SK-N-SH (cell line): ENCODE measurements at regions not wholly inside any gene's neighbourhood (a gene's known extent, or its start where the extent isn't known, plus 50 kb on each side); places are given as distances from the start of the nearest gene placed in this dataset.

Experiments
- CTCF ChIA-PET: fragments of 300-600, 350-600 bp; formaldehyde crosslinking; extraction: SDS; loops from one replicate; lab custom pipeline; 2021; lab: Yijun Ruan, JAX
- POLR2A ChIA-PET: fragments of 350-600 bp; sonication (Branson Sonifier 250); formaldehyde crosslinking; extraction: SDS; loops from one replicate; lab custom pipeline; 2020; ENCODE audit warnings: antibody characterized with exemption, inconsistent platforms; lab: Yijun Ruan, JAX
- DNase-seq: peaks from one replicate; pipeline ENCODE4 v3.0.0; 2012
- H2AFZ ChIP-seq: fragments of 200-600 bp; sonication (generic); 2 replicates; pipeline ENCODE4 v1.8.1; 2016; ENCODE audit warnings: antibody characterized with exemption, mild to moderate bottlenecking, low read depth
- H3F3A ChIP-seq: fragments of 200-600 bp; sonication (generic); replicated peaks from 2 replicates; pipeline ENCODE3; 2016; ENCODE audit warnings: antibody characterized with exemption, mild to moderate bottlenecking; ENCODE audit not compliant: insufficient read depth
- H3K27ac ChIP-seq, 2 experiments: fragments of 200-500 bp in 1 of 2; fragments of 200-600 bp in 1 of 2; sonication (Bioruptor generic) in 1 of 2; sonication (generic), shearing (Covaris generic) in 1 of 2; 2 replicates each; pipeline versions ENCODE4 v1.5.1 to v1.6.1; 2014 to 2016; ENCODE audit warnings: low read depth in 2 of 2, inconsistent platforms in 1 of 2, low read length in 1 of 2, mild to moderate bottlenecking in 1 of 2, mixed read lengths in 1 of 2
- H3K27me3 ChIP-seq: fragments of 200-600 bp; sonication (generic), shearing (Covaris generic); 2 replicates; pipeline ENCODE4 v1.6.1; 2016; ENCODE audit warnings: mixed run types; ENCODE audit not compliant: insufficient read depth
- H3K36me3 ChIP-seq, 2 experiments: fragments of 200-500 bp in 1 of 2; fragments of 200-600 bp in 1 of 2; sonication (Bioruptor generic) in 1 of 2; sonication (generic) in 1 of 2; replicated peaks in 1 of 2; 2 replicates each; pipeline versions ENCODE3 to v1.5.1; 2014 to 2016; ENCODE audit warnings: low read length in 1 of 2, mild to moderate bottlenecking in 1 of 2; ENCODE audit not compliant: insufficient read depth in 2 of 2, control insufficient read depth in 1 of 2
- H3K4me1 ChIP-seq, 2 experiments: fragments of 200-500 bp in 1 of 2; fragments of 200-600 bp in 1 of 2; sonication (Bioruptor generic) in 1 of 2; sonication (generic), shearing (Covaris generic) in 1 of 2; 2 replicates each; pipeline versions ENCODE4 v1.5.1 to v1.6.1; 2014 to 2016; ENCODE audit warnings: low read depth in 1 of 2, low read length in 1 of 2, mixed run types in 1 of 2; ENCODE audit not compliant: insufficient read depth in 2 of 2, control insufficient read depth in 1 of 2
- H3K4me2 ChIP-seq: fragments of 200-600 bp; sonication (generic), shearing (Covaris generic); 2 replicates; pipeline ENCODE4 v1.6.1; 2017; ENCODE audit warnings: mixed run types
- H3K4me3 ChIP-seq, 2 experiments: fragments of 200-500 bp in 1 of 2; fragments of 200-600 bp in 1 of 2; sonication (Bioruptor generic) in 1 of 2; sonication (generic), shearing (Covaris generic) in 1 of 2; 2 replicates each; pipeline versions ENCODE4 v1.5.1 to v1.8.1; 2014 to 2016; ENCODE audit warnings: low read depth in 2 of 2, inconsistent platforms in 1 of 2, low read length in 1 of 2, mild to moderate bottlenecking in 1 of 2, mixed read lengths in 1 of 2, moderate library complexity in 1 of 2
- H3K79me2 ChIP-seq: fragments of 200-600 bp; sonication (generic); 2 replicates; pipeline ENCODE4 v1.8.1; 2017; ENCODE audit warnings: mild to moderate bottlenecking; ENCODE audit not compliant: insufficient read depth
- H3K9ac ChIP-seq: fragments of 200-600 bp; sonication (generic); 2 replicates; pipeline ENCODE4 v1.6.1; 2017; ENCODE audit warnings: mixed run types
- H3K9me2 ChIP-seq: fragments of 200-600 bp; sonication (generic); 2 replicates; pipeline ENCODE4 v1.6.1; 2017; ENCODE audit warnings: mixed run types
- H3K9me3 ChIP-seq: fragments of 200-600 bp; sonication (generic); 2 replicates; pipeline ENCODE4 v1.6.1; 2017; ENCODE audit warnings: mixed run types, mild to moderate bottlenecking, moderate library complexity
- H4K20me1 ChIP-seq: fragments of 200-600 bp; sonication (generic); 2 replicates; pipeline ENCODE4 v1.6.1; 2017; ENCODE audit warnings: mild to moderate bottlenecking, mixed run types; ENCODE audit not compliant: insufficient read depth
- ELF1 ChIP-seq: IDR thresholded peaks from 2 replicates; pipeline ENCODE4 v1.4.0; 2012
- EP300 ChIP-seq, 2 experiments: IDR thresholded peaks; 2 replicates each; pipeline versions ENCODE4 v1.4.0 to v1.6.1; 2012; ENCODE audit warnings: borderline replicate concordance in 1 of 2, low read depth in 1 of 2, low read length in 1 of 2
- EZH2phosphoT487 ChIP-seq: fragments of 200-600 bp; sonication (generic); IDR thresholded peaks from 2 replicates; pipeline ENCODE4 v1.6.1; 2017; ENCODE audit warnings: low read depth, mixed run types, mild to moderate bottlenecking, antibody characterized with exemption, moderate library complexity, borderline replicate concordance
- FOXM1 ChIP-seq: IDR thresholded peaks from 2 replicates; pipeline ENCODE4 v1.4.0; 2012; ENCODE audit warnings: low read depth, mild to moderate bottlenecking
- GABPA ChIP-seq: IDR thresholded peaks from 2 replicates; pipeline ENCODE4 v1.4.0; 2012; ENCODE audit warnings: low read depth, mild to moderate bottlenecking
- MEF2A ChIP-seq: IDR thresholded peaks from 2 replicates; pipeline ENCODE4 v1.4.0; 2012; ENCODE audit warnings: low read depth, borderline replicate concordance
- RAD21 ChIP-seq: IDR thresholded peaks from 2 replicates; pipeline ENCODE4 v1.6.1; 2012; ENCODE audit warnings: mild to moderate bottlenecking, low read length
- RXRA ChIP-seq: IDR thresholded peaks from 2 replicates; pipeline ENCODE4 v1.4.0; 2012; ENCODE audit warnings: low read depth, mild to moderate bottlenecking, borderline replicate concordance
- SMC3 ChIP-seq: IDR thresholded peaks from 2 replicates; pipeline ENCODE4 v1.6.1; 2012; ENCODE audit warnings: low read depth, low read length, improper control_type of control experiment
- TEAD4 ChIP-seq: IDR thresholded peaks from 2 replicates; pipeline ENCODE4 v1.4.0; 2012; ENCODE audit warnings: mild to moderate bottlenecking, borderline replicate concordance; ENCODE audit not compliant: insufficient read depth
- USF1 ChIP-seq: IDR thresholded peaks from 2 replicates; pipeline ENCODE4 v1.4.0; 2012; ENCODE audit warnings: low read depth, borderline replicate concordance
- ZBTB33 ChIP-seq: IDR thresholded peaks from 2 replicates; pipeline ENCODE4 v1.4.0; 2012; ENCODE audit warnings: low read depth, borderline replicate concordance
- WGBS: methylation state at CpG from one replicate; pipeline ENCODE4 v1.1.6; 2017; ENCODE audit warnings: low lambda C conversion rate; 5-methylcytosine and 5-hydroxymethylcytosine counted together
- TF ChIP-seq, protein P1 (sequence below): fragments of 150-350 bp; IDR thresholded peaks from 2 replicates; pipeline ENCODE4 v1.6.1; 2016; ENCODE audit warnings: mild to moderate bottlenecking, low read depth, low read length
- TF ChIP-seq, protein P2 (sequence below): IDR thresholded peaks from 2 replicates; pipeline ENCODE4 v1.6.1; 2012; ENCODE audit warnings: mild to moderate bottlenecking, low read depth, low read length, moderate library complexity

DNA sequence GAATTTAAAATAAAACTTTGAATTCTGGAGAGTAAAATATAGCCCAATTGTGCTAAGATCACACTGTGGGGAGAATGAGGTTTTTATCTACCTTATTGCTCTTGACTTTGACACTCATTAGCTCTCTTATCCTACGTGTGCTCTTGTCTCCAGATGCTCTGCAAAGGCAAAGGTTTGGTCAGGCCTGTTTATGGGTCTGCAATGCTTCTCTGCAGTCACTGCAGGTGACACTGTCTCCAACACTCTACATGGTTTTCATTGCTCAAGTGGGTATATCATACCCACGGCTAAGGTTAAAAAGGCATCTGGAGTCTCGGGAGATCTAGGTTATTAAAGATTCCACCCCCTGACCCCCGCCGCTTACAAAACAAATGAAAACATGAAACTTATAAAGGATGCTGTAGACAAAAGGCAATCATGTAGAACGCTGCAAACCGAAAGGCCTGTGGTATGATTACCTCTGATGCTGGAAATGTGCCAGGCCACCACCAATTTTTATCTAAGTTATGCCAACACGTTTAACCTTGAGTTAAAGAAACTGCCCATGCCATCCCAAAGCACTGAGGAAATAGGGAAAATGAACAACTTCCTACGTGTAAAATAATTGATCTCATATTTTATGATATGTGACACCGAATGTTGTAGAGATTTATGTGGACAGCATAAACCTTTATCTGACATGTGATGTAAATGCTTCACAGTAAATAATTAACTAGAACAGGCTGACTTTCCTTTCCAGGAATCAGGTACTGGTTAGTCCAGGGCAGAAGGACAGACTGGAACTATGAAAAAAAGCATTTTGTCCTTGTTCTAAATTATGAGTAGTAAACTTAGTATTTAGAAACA is 238.2 kb upstream of the NOX3 start:
- Histone ChIP-seq H3K4me3 (no peak overlapping the region), H3K27me3 (no peaks in the 10 kb centered on the region), H3K9ac (no peak overlapping the region), H3K4me2 (no peak overlapping the region), H2AFZ (no peak overlapping the region), H3K9me3 (no peaks in the 10 kb centered on the region), H3K79me2 (no peaks in the 10 kb centered on the region), H4K20me1 (no peaks in the 10 kb centered on the region), H3K36me3 (no peaks in the 10 kb centered on the region), H3K4me1 (no peaks in the 10 kb centered on the region; a peak in 1 of 4 replicates), H3K27ac (no peak overlapping the region), H3K9me2 (no peaks in the 10 kb centered on the region), H3F3A (no peaks in the 10 kb centered on the region)
- ChIA-PET POLR2A (no interaction called here), CTCF (interaction anchor here (1.9 kb wide), 1 partner anchor 30 kb away, joined by 4 read pairs; no protein-coding TSS in a partner anchor)
- DNase-seq: no peak
- no peak for TF ChIP-seq RAD21
- no peak for TF ChIP-seq ZBTB33
- no peak for TF ChIP-seq USF1
- TF ChIP-seq EZH2phosphoT487: no peak
- TF ChIP-seq, protein P1, sequence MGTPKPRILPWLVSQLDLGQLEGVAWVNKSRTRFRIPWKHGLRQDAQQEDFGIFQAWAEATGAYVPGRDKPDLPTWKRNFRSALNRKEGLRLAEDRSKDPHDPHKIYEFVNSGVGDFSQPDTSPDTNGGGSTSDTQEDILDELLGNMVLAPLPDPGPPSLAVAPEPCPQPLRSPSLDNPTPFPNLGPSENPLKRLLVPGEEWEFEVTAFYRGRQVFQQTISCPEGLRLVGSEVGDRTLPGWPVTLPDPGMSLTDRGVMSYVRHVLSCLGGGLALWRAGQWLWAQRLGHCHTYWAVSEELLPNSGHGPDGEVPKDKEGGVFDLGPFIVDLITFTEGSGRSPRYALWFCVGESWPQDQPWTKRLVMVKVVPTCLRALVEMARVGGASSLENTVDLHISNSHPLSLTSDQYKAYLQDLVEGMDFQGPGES: no peak
- no peak for TF ChIP-seq FOXM1
- no peak for TF ChIP-seq MEF2A
- TF ChIP-seq RXRA: no peak
- no peak for TF ChIP-seq TEAD4
- TF ChIP-seq SMC3: no peak
- TF ChIP-seq, protein P2, sequence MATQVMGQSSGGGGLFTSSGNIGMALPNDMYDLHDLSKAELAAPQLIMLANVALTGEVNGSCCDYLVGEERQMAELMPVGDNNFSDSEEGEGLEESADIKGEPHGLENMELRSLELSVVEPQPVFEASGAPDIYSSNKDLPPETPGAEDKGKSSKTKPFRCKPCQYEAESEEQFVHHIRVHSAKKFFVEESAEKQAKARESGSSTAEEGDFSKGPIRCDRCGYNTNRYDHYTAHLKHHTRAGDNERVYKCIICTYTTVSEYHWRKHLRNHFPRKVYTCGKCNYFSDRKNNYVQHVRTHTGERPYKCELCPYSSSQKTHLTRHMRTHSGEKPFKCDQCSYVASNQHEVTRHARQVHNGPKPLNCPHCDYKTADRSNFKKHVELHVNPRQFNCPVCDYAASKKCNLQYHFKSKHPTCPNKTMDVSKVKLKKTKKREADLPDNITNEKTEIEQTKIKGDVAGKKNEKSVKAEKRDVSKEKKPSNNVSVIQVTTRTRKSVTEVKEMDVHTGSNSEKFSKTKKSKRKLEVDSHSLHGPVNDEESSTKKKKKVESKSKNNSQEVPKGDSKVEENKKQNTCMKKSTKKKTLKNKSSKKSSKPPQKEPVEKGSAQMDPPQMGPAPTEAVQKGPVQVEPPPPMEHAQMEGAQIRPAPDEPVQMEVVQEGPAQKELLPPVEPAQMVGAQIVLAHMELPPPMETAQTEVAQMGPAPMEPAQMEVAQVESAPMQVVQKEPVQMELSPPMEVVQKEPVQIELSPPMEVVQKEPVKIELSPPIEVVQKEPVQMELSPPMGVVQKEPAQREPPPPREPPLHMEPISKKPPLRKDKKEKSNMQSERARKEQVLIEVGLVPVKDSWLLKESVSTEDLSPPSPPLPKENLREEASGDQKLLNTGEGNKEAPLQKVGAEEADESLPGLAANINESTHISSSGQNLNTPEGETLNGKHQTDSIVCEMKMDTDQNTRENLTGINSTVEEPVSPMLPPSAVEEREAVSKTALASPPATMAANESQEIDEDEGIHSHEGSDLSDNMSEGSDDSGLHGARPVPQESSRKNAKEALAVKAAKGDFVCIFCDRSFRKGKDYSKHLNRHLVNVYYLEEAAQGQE: no peak
- no peak for TF ChIP-seq GABPA
- no peak for TF ChIP-seq ELF1
- no peak for TF ChIP-seq EP300 (IDR thresholded peaks at IDR 0.05; ENCODE audit: borderline replicate concordance in 1 of 2, low read depth in 1 of 2, low read length in 1 of 2)
- WGBS: 77% methylated on average over 10 of the region's 10 CpGs
